Gastroesophageal sphincter (tissue), 4 donors: ENCODE measurements at regions not wholly inside any gene's neighbourhood (a gene's known extent, or its start where the extent isn't known, plus 50 kb on each side); places are given as distances from the start of the nearest gene placed in this dataset.

Source experiments
- ATAC-seq: fragments of 150-250 bp; one replicate; pipeline ENCODE4 v1.9.1; 2016; ENCODE audit warnings: mild to moderate bottlenecking, moderate library complexity
- H3K27ac ChIP-seq, 4 donors: fragments of 200-600 bp; sonication (generic) in 3 of 4; 1 replicate in 3 of 4; 2 replicates in 1 of 4; pipeline ENCODE4 v1.5.1; 2016 to 2019
- H3K27me3 ChIP-seq: fragments of 200-600 bp; sonication (generic); one replicate; pipeline ENCODE4 v1.5.1; 2019
- H3K36me3 ChIP-seq, 2 donors: fragments of 200-600 bp; sonication (generic); one replicate each; pipeline ENCODE4 v1.5.1; 2019; ENCODE audit warnings: control low read depth in 1 of 2
- H3K4me1 ChIP-seq, 3 donors: fragments of 200-600 bp; sonication (generic); 1 replicate in 2 of 3; 2 replicates in 1 of 3; pipeline ENCODE4 v1.5.1; 2016 to 2019; ENCODE audit warnings: control low read depth in 2 of 3
- H3K4me3 ChIP-seq, 2 donors: fragments of 200-600 bp; sonication (generic); one replicate each; pipeline ENCODE4 v1.5.1; 2019; ENCODE audit warnings: mild to moderate bottlenecking in 1 of 2, moderate library complexity in 1 of 2
- H3K9me3 ChIP-seq, 3 donors: fragments of 200-600 bp; sonication (generic); one replicate each; pipeline ENCODE4 v1.5.1; 2017 to 2019; ENCODE audit warnings: control low read depth in 2 of 3
- CTCF ChIP-seq, 4 experiments: fragments of 200-600 bp in 2 of 4; fragments of 450-650 bp in 2 of 4; sonication (generic) in 1 of 4; IDR thresholded peaks; one replicate each; pipeline ENCODE4 v1.5.1; 2017 to 2019; ENCODE audit warnings: antibody characterized with exemption in 4 of 4, mild to moderate bottlenecking in 2 of 4, moderate library complexity in 2 of 4
- EP300 ChIP-seq: sonication (generic); formaldehyde crosslinking; IDR thresholded peaks from one replicate; pipeline ENCODE4 v1.6.1; 2017; ENCODE audit warnings: antibody characterized with exemption, mild to moderate bottlenecking
- POLR2A ChIP-seq, 2 donors: fragments of 450-650 bp; IDR thresholded peaks; one replicate each; pipeline ENCODE4 v1.6.1; 2017; ENCODE audit warnings: antibody characterized with exemption in 2 of 2, mild to moderate bottlenecking in 2 of 2, moderate library complexity in 1 of 2
- POLR2AphosphoS5 ChIP-seq: sonication (generic); formaldehyde crosslinking; IDR thresholded peaks from one replicate; pipeline ENCODE4 v1.6.1; 2017; ENCODE audit warnings: antibody characterized with exemption
- WGBS, 2 donors: methylation state at CpG; one replicate each; pipeline ENCODE4 v1.1.5; 2018; ENCODE audit warnings: low coverage in 1 of 2; 5-methylcytosine and 5-hydroxymethylcytosine counted together

DNA sequence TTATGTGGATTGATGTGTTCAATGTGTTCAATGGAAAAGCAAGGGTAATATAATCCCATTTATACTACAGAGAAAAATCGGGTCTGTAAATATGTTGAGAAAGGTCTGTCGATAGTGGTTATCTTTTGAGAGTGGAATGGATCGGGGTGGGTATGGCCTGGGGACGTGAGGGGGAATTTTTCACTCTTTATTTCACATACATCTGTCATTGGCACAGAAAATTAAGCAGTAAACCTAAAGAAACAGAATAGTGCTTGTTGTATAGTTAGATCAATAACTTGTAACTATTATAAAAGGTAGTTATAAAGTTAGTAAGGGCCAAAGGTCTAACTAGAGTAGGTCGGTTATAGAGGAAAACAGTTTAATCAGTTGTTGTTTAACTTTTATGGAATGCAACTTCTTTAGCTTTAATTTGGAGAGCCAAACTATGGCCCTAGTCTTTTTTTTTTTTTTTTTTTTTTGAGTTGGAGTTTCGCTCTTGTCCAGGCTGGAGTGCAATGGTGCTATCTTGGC is 66.1 kb upstream of the ABL1 start:
- Histone ChIP-seq H3K36me3 (no peaks in the 10 kb centered on the region), H3K4me1 (peaks cover 0 to 54% (median 12%) of the 10 kb centered on the region in 3 donors)

GRCh38 chr9:130770093-130770492 is 65.0 kb upstream of the ABL1 start:
- TF ChIP-seq EP300 (no peak), CTCF (IDR thresholded peaks at IDR 0.05) (no peak), POLR2AphosphoS5 (no peak), POLR2A (IDR thresholded peaks at IDR 0.05) (no peak)
- H3K27ac ChIP-seq: no peak overlapping the region
- H3K4me1 ChIP-seq: peaks cover 0 to 56% (median 12%) of the 10 kb centered on the region in 3 donors
- no peak for ATAC-seq
- 17% methylated on average over 1 of the region's 3 CpGs; no CpG with 5 or more reads in 1 of the 2 donors for WGBS, 2 donors
- H3K36me3 ChIP-seq: no peaks in the 10 kb centered on the region
- no peak overlapping the region for H3K4me3 ChIP-seq
- no peaks in the 10 kb centered on the region for H3K27me3 ChIP-seq
- no peaks in the 10 kb centered on the region for H3K9me3 ChIP-seq

More for the DNA sequence above, 66.1 kb upstream of the ABL1 start:
- WGBS, 2 donors: 68 to 85% methylated on average over 5 to 6 of the region's 6 CpGs
- no peaks in the 10 kb centered on the region for H3K9me3 ChIP-seq
- H3K27me3 ChIP-seq: no peaks in the 10 kb centered on the region
- no peak overlapping the region for H3K4me3 ChIP-seq
- no peak for ATAC-seq
- TF ChIP-seq CTCF (IDR thresholded peaks at IDR 0.05) (no peak), POLR2AphosphoS5 (no peak), POLR2A (IDR thresholded peaks at IDR 0.05) (no peak), EP300 (no peak)
- no peak overlapping the region for H3K27ac ChIP-seq

GRCh38 chr9:130770679-130771442 is 64.2 kb upstream of the ABL1 start:
- Histone ChIP-seq H3K36me3 (no peaks in the 10 kb centered on the region), H3K27me3 (no peaks in the 10 kb centered on the region), H3K4me1 (peaks cover 0 to 48% (median 12%) of the 10 kb centered on the region in 3 donors), H3K27ac (no peak overlapping the region), H3K9me3 (no peaks in the 10 kb centered on the region), H3K4me3 (no peak overlapping the region)
- no peak for ATAC-seq
- 61% methylated on average over 2 of the region's 2 CpGs for whole genome bisulfite sequencing, 2 donors
- TF ChIP-seq CTCF (IDR thresholded peaks at IDR 0.05) (peak; percentile 59 to 75 (median 70)), EP300 (no peak)

GRCh38 chr9:130772185-130772584 is 62.9 kb upstream of the ABL1 start:
- WGBS, 2 donors: 54 to 90% methylated on average over 2 to 3 of the region's 3 CpGs
- Histone ChIP-seq H3K9me3 (no peaks in the 10 kb centered on the region), H3K4me3 (no peak overlapping the region), H3K36me3 (no peaks in the 10 kb centered on the region), H3K27me3 (no peaks in the 10 kb centered on the region), H3K4me1 (peaks cover 0 to 35% (median 0%) of the 10 kb centered on the region in 3 donors), H3K27ac (no peak overlapping the region)
- ATAC-seq: no peak
- no peak for TF ChIP-seq CTCF (IDR thresholded peaks at IDR 0.05)
- no peak for TF ChIP-seq POLR2A (IDR thresholded peaks at IDR 0.05)
- no peak for TF ChIP-seq EP300
- no peak for TF ChIP-seq POLR2AphosphoS5

DNA sequence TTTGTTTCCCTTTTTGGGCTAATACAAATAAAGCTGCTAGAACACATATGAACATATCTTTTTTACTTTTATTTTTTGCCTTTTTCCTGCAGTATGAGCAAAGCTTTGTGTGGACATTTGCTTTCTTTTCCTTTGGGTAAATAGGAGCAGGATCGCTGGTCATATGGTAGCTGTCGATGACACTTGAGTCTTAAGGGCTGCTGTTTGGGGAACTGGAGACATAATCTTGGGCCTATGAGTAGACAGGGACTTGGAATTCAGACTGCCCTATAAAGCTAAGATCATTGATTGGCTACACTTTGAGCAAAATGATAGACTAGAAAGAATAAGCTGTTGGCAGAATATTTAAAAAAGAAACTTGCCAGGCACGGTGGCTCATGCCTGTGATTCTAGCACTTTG is 60.9 kb upstream of the ABL1 start:
- no peak for ATAC-seq
- 0 to 40% methylated on average over 1 to 2 of the region's 3 CpGs for WGBS, 2 donors
- Histone ChIP-seq H3K27me3 (no peaks in the 10 kb centered on the region), H3K27ac (peak overlapping the region in 1 of 4 donors; percentile 25), H3K4me3 (no peak overlapping the region), H3K4me1 (peaks cover 4 to 33% (median 6%) of the 10 kb centered on the region in 3 donors), H3K9me3 (no peaks in the 10 kb centered on the region), H3K36me3 (no peaks in the 10 kb centered on the region)
- TF ChIP-seq POLR2A (IDR thresholded peaks at IDR 0.05) (no peak), POLR2AphosphoS5 (no peak), CTCF (IDR thresholded peaks at IDR 0.05) (no peak), EP300 (no peak)
